GM21526 (cell line): ENCODE measurements at regions not wholly inside any gene's neighbourhood (a gene's known extent, or its start where the extent isn't known, plus 50 kb on each side); places are given as distances from the start of the nearest gene placed in this dataset.
"Not testable (repeated sequence)": the region's sequence is repeated elsewhere in the genome, so short reads cannot be mapped to it uniquely, and the experiment has no call there.

Source experiments
- ATAC-seq: cut with Tn5 transposase; IDR thresholded peaks from one replicate; pipeline ENCODE4 v1.9.1; 2021; ENCODE audit warnings: moderate library complexity; ENCODE audit not compliant: unreplicated experiment, low FRiP score

DNA sequence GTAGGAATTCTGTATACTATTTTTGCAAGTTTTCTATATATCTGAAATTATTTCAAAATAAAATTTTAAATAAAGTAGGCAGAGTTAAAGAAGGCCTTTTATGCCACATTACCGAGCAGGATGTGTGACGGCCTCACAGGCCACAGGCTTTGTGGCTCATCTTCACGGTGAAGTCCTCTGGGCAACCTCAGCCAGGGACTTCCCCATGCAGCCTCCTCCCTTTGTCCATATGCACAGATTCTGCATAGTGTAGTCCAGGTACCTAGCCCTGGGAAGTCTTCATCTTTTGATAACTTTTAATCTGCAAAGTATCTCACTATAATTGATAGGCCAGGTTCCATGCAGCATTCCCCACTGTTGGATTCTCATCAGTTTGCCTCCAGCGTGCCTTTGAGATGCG lies 62.8 kb downstream of the ARHGAP11B start:
- ATAC-seq: not testable (repeated sequence)

DNA sequence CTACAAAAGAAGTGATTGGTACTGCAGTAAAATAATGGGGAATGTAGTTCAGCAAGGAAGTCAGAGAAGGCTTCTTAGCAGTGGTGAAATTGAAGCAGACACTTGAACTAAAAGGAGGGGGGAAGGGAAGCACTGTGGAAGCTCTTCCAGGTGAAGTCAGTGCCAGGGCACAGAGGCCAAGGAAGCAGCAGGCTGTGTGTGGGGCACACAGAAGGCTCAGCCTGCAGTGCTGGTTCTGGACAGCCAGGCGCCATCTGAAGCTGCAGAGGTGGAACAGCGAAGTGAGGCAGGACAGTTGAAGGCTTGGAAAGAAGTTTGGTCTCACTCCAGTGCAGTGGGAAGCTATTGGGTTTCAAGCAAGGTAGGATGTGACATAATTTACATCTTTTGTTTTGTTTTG lies 64.2 kb downstream of the ARHGAP11B start:
- not testable (repeated sequence) for ATAC-seq

DNA sequence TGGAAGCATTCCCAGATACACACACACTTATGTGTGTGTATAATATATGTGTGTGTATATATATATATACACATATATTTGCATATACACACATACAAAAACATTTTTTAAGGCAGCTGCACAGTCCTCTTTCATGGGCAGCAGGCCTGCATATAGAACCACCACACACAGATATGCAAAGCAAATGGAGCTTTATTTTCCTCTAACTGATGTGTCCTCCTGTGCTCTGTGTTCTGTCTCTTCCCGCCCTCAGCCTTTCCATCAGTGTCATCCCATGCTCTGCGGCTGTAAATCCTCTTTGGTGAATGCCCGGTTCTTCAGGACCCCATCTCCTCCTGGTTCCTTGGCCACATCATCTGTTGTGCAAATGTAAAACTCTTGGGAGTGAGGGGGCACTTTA lies 69.9 kb downstream of the ARHGAP11B start:
- ATAC-seq: not testable (repeated sequence)

DNA sequence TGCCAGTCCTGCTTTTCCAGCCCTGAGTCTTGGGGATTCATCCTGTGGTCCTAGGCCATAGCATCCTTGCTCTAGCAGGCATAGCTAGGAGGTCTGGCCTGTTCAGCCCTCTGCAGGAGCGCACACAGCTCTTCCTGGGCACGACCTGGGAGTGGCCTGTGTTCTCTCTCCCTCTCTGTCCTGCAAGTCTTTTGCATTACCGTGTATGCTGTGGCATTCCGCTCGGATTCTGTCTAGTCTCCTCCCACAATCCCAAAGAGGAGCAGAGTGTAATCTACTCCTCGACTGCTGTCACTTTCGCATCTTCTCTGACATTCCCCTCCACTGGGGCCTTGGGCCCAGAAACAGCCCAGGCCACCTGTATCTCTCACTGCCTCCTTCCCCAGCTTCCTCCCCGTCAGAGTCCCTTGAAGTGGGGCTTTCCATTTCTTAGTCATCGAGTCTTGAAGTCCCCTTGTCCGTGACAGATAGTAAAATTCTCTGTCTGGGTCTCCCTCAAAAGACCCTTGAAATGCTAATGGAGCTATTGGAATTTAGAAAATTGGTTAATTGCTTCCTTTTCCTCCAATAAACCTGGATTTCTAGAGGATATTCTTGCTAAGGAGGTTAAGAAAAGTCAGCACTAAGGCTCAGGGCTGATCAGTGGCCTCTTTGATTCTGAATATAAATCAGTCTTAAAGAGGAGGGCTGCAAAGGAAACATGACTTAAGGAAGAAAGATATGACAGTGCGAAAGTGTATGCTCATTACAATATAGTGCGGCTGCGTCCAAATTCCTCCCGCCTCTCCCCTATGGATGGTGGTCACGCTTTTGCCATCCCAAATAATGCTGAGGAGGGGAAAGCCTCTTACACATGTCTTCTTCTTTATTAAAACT lies 70.7 kb downstream of the ARHGAP11B start:
- peak; percentile 65 for ATAC-seq

DNA sequence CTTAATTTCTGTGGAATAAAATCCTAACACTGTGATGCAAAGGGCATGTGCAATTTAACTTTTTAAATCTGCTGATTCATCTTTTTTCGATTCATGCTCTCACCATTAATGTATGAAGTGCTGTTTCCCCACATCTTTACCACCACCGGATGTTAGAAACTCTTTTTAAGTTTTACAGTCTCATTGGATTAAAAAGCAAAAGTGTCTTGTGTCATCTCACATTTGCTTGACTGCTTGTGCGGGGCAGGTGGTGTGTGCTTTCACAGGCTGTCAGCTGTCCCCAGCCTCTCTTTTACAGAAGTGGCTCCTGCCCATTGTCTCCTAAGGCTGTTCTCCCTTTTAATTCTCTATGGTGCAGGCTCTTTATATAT lies 71.4 kb downstream of the ARHGAP11B start:
- peak; percentile 63 for ATAC-seq

DNA sequence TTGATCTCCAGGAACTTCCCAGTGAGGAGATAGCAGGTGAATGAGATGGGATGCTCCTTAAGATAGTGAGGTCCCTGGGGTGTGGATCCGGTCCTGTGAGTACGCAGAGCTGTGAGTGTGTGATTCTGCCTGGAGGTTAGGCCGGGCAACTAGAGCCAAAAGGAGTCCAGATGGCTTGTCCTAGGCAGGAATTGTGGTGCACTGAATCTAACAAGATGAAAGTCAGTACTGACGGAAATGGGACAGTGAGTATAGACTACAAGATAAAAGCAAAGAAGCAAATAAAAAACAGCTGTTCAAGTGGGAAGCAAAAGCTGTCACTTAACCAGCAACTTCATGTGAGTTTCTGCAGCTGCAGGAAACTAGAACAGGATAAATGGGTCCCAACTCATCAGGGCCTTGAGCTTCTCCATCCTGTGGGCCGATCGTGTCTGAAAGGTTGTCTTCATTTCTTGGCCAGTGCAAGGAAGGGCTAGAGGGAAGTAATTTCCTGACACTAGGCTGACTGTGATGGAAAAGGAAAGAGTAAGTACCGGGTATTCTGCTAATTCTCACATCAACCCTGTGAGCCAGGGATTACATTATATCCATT lies 74.2 kb downstream of the ARHGAP11B start:
- not testable (repeated sequence) for ATAC-seq

DNA sequence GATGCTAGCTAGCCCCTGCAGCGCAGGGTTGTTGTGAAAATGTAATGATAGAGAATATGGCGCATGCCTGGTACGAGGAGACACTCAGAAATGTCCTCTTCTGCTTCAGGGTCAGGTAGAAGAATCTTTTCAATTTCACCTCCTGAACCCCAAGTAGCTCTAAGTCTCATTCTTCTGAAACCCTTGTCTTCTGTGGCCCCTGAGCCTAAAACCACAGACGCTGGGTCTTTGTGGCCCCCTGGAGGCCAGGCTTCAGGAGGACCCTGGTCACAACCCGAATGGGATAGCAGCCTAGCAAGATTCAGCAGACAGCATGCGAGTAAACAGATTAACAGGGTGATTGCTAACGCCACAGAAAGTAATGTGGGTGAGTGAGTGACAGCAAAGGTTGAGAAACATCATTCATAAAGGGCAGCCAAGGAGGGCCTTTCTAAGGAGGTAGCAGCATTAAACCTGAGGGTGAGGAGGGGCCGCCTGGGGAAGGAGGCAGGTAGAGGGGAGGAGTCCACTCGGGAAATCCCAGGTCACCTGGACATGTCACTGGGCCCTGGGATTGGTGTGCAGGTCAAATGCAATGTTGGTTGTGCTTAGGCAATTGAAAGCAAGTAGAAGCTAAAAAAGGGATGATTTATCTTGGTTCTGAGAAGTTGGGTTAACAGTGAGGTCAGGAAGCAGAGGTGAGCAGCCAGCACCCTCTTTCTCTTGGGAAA lies 82.2 kb downstream of the ARHGAP11B start:
- not testable (repeated sequence) for ATAC-seq

DNA sequence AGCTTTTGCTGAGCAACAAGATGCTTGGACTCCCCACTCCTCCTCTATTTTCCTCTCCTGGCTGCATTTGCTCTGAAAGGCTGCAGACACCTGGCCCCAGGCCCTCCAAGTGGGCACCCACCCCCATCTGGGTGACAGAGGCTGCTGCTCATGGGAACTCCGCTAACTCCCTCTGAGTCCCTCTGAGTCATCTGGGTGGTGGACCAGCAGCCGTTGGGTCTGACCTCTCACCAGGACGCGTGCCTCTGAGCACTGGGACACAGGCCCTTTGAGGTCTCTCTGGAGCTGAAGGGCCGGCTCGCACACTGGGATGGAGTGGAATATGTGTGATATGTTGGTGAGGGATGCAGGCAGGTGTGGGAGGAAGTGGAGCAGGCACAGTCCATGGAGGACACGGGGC lies 82.9 kb downstream of the ARHGAP11B start:
- not testable (repeated sequence) for ATAC-seq

DNA sequence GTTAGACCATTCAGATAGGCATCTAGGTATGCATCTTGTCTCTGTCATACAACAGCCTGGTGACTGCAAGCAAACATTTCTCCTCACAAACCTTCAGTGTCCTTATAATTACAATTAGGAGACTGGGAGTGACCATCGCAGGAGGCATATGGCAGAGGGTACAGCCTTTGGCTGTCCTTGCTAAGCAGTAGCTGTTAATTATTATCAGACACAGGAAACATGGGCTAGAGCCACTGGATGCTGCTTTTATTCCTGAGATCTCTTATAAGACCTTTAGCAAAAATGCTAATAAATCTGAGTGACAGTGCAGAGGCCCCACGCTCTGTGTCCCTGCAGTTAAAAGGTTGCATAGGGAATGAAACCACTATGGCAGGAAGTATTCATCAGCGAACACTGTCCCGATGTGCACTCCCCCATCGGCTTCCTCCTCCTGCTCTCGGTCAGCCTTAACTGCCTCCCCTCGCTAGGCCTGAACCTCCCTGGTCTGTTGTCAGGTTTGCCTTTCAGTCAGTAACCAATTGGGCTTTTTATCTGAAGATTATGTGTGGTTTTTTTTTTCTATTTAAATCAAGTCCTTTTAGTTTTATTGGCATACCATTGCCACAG lies 92.2 kb downstream of the ARHGAP11B start:
- not testable (repeated sequence) for ATAC-seq

DNA sequence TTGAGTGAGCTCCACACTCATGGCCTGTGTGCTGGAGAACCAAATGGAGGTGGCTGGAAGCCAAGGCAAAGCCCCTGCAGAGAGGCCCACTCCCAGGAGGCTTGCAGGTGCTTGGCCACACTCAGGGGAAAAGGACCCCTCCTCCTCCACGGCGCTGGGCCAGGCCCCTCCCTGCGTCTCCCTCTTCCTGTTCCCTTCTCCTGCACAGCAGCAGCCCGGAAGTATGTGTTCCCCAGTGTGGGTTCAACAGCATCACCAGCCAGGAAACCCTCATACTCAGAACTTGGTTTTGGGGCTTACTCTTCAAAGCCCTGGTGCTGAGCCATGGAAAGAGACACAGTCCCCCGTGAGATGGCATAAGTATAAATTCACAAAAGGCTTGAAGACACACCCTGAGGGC lies 93.4 kb downstream of the ARHGAP11B start:
- ATAC-seq: not testable (repeated sequence)

DNA sequence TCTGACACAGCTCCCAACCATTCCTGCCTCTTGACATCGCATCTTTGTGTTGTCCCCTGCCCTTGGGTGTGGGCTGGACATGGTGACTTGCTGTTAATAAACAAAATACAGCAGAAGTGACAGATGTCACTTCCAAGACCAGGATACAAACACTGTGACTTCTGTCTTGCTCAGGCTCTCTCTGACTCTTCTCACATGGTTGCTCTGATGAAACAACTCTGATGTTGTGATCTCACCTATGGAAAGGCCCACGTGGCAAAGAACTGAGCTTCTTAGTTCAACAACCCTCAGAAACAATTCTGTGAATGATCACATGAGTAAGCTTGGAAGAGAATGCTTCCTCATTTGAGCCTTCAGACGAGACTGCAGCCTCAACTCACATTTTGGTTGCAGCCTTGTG lies 94.9 kb downstream of the ARHGAP11B start:
- ATAC-seq: not testable (repeated sequence)

DNA sequence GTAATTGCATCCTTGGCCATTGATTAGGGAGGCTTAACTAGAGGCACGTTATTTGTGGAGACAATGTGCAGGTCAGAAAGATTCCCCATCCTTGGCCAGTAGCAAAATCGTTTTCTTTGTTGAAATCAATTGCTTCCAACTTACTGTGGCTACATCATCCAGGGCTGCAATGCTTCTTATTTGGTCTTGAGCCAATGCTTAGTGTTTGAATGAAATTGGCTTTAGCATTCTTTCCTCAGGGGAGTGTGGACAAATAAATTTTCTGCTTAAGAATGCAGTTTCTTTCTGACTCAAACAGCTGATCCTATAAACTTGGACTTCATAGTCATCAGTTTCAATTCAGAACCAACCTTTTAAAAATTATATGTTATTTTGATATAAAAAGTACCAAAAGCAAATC lies 95.6 kb downstream of the ARHGAP11B start:
- not testable (repeated sequence) for ATAC-seq

DNA sequence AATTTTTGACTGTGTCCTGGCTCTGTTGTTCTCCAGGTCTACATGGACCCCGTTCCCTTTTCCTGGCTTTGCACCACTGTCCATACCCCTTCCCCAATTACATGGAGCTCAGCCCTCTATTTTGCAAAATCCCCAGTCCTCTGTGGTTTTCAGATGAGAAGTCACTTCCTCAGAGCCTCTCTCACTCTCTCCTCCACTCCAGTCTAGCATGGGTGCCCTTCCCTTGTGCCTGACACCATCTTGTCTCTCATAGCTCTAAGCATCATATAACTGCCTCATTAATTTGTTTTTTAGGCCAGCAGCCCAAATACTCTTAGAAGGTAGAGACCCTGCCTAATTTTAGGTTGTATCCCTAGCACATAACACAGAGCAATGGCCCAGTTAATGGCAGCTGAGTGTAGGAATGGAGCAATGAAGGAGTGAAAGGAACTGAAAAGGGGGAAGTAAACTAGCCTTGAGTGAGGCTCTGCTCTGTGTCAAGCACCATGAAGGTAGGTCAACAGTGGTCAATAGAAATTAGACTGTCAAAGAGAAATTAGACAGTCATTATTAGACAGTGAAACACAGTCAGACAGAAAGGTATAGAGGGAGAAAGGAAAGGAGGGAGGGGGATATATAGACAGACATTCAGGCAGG lies 97.7 kb downstream of the ARHGAP11B start:
- not testable (repeated sequence) for ATAC-seq

DNA sequence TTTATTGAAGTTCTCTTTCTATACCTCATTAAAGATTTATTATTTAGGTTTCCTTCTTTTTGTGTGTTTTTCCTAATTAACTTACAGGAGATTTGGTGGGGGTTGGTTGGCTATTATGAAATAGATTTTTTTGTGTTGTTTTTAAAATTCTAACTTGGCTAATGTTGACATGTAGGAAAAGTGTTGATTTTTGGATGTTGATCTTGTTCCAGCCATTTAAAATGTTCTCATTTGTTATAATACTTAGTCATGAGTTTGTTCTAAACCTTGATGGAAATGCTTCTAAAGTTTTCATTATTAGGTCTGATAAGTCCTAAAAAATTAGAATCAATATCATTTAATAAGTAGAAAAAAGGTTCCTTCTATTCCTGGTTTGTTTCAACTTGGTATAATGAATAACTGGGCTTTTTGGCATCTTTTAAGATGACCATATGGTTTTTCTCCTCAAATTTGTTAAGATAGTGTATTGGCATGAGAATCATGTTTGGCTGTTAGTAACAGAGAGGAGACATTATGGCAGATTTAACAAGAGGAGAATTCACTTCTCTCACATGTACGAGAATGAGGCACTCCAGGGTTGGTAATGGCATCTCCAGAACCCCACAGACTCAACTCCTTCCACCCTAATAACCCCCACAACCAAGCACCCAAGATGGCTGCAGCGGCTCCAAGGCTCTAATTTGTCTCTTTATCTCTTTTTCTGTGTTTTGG lies 104.1 kb downstream of the ARHGAP11B start:
- not testable (repeated sequence) for ATAC-seq

DNA sequence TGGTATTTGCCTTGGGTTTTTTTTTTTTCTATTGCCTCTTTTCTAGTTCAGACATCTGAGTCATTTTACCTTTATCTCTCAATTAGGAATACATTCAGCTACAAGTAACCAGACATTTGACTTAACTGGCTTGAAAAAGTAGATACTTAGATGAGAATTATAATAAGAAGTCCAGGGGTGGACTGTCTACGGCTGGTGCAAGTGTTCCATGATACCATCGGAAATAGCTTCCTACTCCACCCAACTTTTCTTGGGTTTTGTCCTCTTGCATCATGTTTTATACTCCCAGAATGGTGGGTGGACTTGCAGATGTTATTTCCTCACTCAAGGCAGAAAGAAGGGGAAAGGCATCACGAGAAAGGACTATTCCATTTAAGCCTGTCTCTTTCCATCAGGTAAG lies 104.7 kb downstream of the ARHGAP11B start:
- ATAC-seq: not testable (repeated sequence)

DNA sequence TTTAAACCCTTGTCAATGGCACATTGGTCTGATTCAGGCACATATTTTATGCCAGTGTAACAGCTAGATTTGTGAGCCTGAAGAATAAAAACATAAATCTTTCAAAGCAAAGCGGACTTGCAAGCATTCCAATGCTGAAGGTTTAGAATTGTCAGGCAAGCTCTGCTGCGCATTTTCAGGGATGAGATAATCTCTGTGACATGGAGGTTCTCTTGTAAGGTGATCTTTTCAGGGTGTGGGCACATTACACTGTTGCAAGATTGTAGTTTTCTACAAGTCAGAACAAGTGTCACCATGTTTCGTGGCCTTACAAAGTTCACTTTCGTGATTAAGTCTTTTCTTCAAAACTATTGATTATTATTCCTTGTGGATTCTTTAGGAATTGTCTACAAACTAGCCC lies 106.2 kb downstream of the ARHGAP11B start:
- ATAC-seq: not testable (repeated sequence)

DNA sequence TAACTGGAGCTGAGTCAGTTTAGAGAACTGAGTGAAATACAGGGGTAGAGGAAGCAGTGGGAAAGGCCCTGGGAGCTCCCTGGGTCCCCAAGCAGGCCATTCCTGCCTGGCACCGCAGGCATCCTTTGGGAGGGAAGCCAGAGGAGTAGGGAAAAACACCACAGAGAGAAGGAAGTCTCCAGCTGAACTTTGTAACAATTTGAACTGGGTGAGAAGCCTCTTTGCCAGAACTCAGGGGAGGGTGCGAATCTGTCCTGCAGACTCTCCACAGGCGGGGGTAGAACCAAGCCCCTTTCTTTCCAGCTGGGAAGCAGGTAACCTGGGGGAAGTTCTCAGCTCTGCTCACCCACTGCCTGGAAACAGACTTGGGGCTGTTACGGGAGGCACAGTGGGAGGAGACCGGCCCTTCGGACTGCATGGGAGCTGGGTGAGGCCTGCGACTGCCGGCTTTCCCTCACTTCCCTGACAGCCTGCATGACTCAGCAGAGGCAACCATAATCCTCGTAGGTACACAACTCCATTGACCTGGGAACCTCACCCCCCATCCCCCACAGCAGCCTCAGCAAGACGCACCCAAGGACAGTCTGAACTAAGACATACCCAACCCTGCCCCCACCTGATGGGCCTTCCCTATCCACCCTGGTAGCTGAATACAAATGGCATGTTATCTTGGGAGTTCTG lies 110.1 kb downstream of the ARHGAP11B start:
- not testable (repeated sequence) for ATAC-seq

DNA sequence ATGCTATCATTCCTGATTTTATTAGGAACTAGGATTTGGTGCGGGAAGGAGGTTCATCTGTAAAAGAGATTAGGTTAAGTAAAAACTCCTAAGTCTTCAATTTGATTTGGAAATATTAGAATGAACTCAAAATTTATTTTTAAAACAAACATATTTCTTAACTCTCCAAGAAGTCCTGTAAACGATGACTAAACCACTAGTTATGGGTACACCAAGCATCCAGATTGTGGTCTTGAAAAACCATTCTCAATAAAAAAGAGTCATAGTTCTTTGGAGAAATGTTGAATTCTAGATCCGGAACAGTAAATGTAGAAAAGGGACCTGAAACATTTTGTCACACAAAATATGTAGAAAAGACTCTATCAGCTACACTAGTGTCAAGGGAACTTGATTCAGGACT lies 116.9 kb downstream of the ARHGAP11B start:
- not testable (repeated sequence) for ATAC-seq

DNA sequence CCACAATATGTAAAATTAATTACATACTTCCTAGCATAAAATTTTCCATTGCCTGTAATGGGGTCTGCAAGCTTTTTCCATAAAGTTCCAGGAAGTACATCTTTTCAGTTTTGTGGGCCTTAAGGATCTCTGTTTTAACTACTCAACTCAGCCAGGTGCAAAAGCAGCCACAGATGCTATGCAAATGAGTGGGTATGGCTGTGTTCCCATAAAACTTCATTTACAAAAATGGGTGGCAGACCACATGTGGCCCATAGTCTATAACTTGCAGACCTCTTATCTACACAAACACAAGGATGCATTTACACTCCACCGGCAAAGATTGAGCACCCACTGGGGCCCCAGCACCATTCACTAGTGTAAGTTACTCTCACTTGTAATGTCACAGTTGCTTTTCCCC lies 123.1 kb downstream of the ARHGAP11B start:
- not testable (repeated sequence) for ATAC-seq
